WTC11 (cell line): ENCODE measurements at regions not wholly inside any gene's neighbourhood (a gene's known extent, or its start where the extent isn't known, plus 50 kb on each side); places are given as distances from the start of the nearest gene placed in this dataset.

Source experiments
- ATAC-seq: fragments of 200-7000 bp; cut with Tn5 transposase; 2 replicates; pipeline ENCODE4 v1.10.0; 2021; ENCODE audit warnings: mild to moderate bottlenecking, moderate library complexity
- CTCF ChIA-PET: fragments of 300-600 bp; sonication (Branson Sonifier 250); formaldehyde crosslinking; loops from one replicate; lab custom pipeline; 2021; ENCODE audit warnings: antibody characterized with exemption; lab: Charles Lee
- POLR2A ChIA-PET: fragments of 350-600 bp; sonication (Branson Sonifier 250); formaldehyde crosslinking; loops from one replicate; lab custom pipeline; 2021; ENCODE audit warnings: antibody characterized with exemption; lab: Charles Lee
- DNase-seq: peaks from one replicate; pipeline ENCODE4 v3.0.0; 2021; ENCODE audit warnings: low spot score
- H3K27ac Mint-ChIP-seq: 2 replicates; pipeline ENCODE4 v1.8.0; 2021; ENCODE audit warnings: mixed read lengths
- H3K27me3 Mint-ChIP-seq: 2 replicates; pipeline ENCODE4 v1.8.0; 2021; ENCODE audit warnings: low read depth, mild to moderate bottlenecking, moderate library complexity, mixed read lengths
- H3K36me3 Mint-ChIP-seq: 2 replicates; pipeline ENCODE4 v1.8.0; 2021; ENCODE audit warnings: mixed read lengths
- H3K4me1 Mint-ChIP-seq: 2 replicates; pipeline ENCODE4 v1.8.0; 2022; ENCODE audit warnings: mixed read lengths
- H3K4me3 Mint-ChIP-seq: 2 replicates; pipeline ENCODE4 v1.8.0; 2021; ENCODE audit warnings: mild to moderate bottlenecking, moderate library complexity, mixed read lengths
- H3K9me3 Mint-ChIP-seq: 2 replicates; pipeline ENCODE4 v1.8.0; 2021; ENCODE audit warnings: mixed read lengths
- AFF4 ChIP-seq: sonication (generic); formaldehyde crosslinking; IDR thresholded peaks from 2 replicates; pipeline ENCODE4 v1.8.1; 2023; ENCODE audit warnings: mild to moderate bottlenecking, missing genetic modification reagents, borderline replicate concordance
- ARID4B ChIP-seq: sonication (generic); formaldehyde crosslinking; IDR thresholded peaks from 2 replicates; pipeline ENCODE4 v1.8.0; 2023; ENCODE audit warnings: missing genetic modification reagents, mild to moderate bottlenecking, borderline replicate concordance
- CBFB ChIP-seq: sonication (generic); formaldehyde crosslinking; IDR thresholded peaks from 2 replicates; pipeline ENCODE4 v1.8.1; 2022; ENCODE audit warnings: mild to moderate bottlenecking, low read depth, missing genetic modification reagents
- CREB1 ChIP-seq: sonication (generic); formaldehyde crosslinking; IDR thresholded peaks from 2 replicates; pipeline ENCODE4 v1.8.0; 2023; ENCODE audit warnings: mild to moderate bottlenecking, missing genetic modification reagents
- CREM ChIP-seq: sonication (generic); formaldehyde crosslinking; IDR thresholded peaks from 2 replicates; pipeline ENCODE4 v1.8.1; 2022; ENCODE audit warnings: mild to moderate bottlenecking, missing genetic modification reagents, moderate library complexity
- E2F1 ChIP-seq: sonication (generic); formaldehyde crosslinking; IDR thresholded peaks from 2 replicates; pipeline ENCODE4 v1.8.0; 2022; ENCODE audit warnings: mild to moderate bottlenecking, missing genetic modification reagents
- E2F5 ChIP-seq: sonication (generic); formaldehyde crosslinking; IDR thresholded peaks from 2 replicates; pipeline ENCODE4 v1.8.1; 2022; ENCODE audit warnings: mild to moderate bottlenecking, moderate library complexity, missing genetic modification reagents
- ELF4 ChIP-seq: sonication (generic); formaldehyde crosslinking; IDR thresholded peaks from 2 replicates; pipeline ENCODE4 v1.8.1; 2022; ENCODE audit warnings: low read depth, mild to moderate bottlenecking, moderate library complexity, missing genetic modification reagents
- GABPB1 ChIP-seq: sonication (generic); formaldehyde crosslinking; IDR thresholded peaks from 2 replicates; pipeline ENCODE4 v1.8.1; 2023; ENCODE audit warnings: mild to moderate bottlenecking, missing genetic modification reagents
- GTF2I ChIP-seq: fragments of 250-450 bp; sonication (Bioruptor Pico); conservative IDR thresholded peaks from 2 replicates; pipeline ENCODE4 v1.4.0; 2021; ENCODE audit warnings: mild to moderate bottlenecking
- IRF2 ChIP-seq: sonication (generic); formaldehyde crosslinking; IDR thresholded peaks from 2 replicates; pipeline ENCODE4 v1.8.0; 2022; ENCODE audit warnings: low read depth, missing genetic modification reagents, borderline replicate concordance
- OVOL2 ChIP-seq: fragments of 250-450 bp; sonication (Bioruptor Pico); IDR thresholded peaks from 2 replicates; pipeline ENCODE4 v1.9.0; 2021; ENCODE audit warnings: mild to moderate bottlenecking, borderline replicate concordance
- RELA ChIP-seq: sonication (generic); formaldehyde crosslinking; IDR thresholded peaks from 2 replicates; pipeline ENCODE4 v1.8.1; 2022; ENCODE audit warnings: missing genetic modification reagents, mild to moderate bottlenecking, borderline replicate concordance
- SMAD3 ChIP-seq: sonication (generic); formaldehyde crosslinking; IDR thresholded peaks from 2 replicates; pipeline ENCODE4 v1.8.0; 2022; ENCODE audit warnings: missing genetic modification reagents, mild to moderate bottlenecking, borderline replicate concordance
- TCF7 ChIP-seq: sonication (generic); formaldehyde crosslinking; IDR thresholded peaks from 2 replicates; pipeline ENCODE4 v1.8.0; 2022; ENCODE audit warnings: mild to moderate bottlenecking, low read depth, missing genetic modification reagents, moderate library complexity
- ZNF671 ChIP-seq: fragments of 250-450 bp; sonication (Bioruptor Pico); IDR thresholded peaks from 2 replicates; pipeline ENCODE4 v1.8.0; 2021; ENCODE audit warnings: mild to moderate bottlenecking
- TF ChIP-seq, protein P1 (sequence below): fragments of 250-450 bp; sonication (Bioruptor Pico); IDR thresholded peaks from 2 replicates; pipeline ENCODE4 v1.8.0; 2021; ENCODE audit warnings: mild to moderate bottlenecking
- TF ChIP-seq, protein P2 (sequence below): fragments of 250-450 bp; sonication (Bioruptor Pico); IDR thresholded peaks from 2 replicates; pipeline ENCODE4 v2.1.2; 2022; ENCODE audit warnings: mild to moderate bottlenecking, moderate library complexity

DNA sequence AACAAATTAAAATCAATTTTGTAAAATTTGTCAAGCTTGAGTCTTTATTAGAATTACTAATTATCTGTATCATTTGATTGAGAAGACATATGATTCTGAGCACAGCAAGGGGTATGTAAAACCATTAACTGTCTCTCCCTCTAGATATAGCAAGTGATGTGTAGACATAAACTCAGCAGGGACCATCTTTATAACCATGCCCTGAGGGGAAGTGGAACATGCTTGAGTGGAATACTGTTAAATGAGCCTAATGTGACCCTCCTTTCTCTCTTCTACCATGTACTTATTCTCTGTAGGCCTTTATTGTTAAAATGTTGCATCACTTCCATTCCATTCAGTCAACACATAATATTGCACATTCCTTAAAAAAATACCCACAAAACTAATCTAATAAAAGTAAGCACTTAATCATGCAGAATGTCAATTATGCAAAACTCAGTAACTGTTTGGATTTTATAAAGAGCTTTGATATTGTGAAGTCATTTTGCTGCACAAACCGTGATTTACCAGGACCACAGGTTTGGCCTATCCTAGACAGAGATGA lies 896.6 kb upstream of the MANEA start:
- Mint-ChIP-seq H3K9me3 (no peaks in the 10 kb centered on the region), H3K27me3 (no peaks in the 10 kb centered on the region), H3K27ac (no peak overlapping the region), H3K36me3 (no peaks in the 10 kb centered on the region), H3K4me1 (peaks cover 5% of the 10 kb centered on the region; the same call in 1 of the 2 replicates), H3K4me3 (no peak overlapping the region)
- ChIA-PET CTCF (no interaction called here), POLR2A (no interaction called here)
- DNase-seq (no peak), ATAC-seq (no peak)
- TF ChIP-seq CREB1 (CRISPR knock-in tag) (no peak), RELA (no peak), SMAD3 (CRISPR knock-in tag) (no peak), ARID4B (CRISPR knock-in tag) (no peak), E2F5 (CRISPR knock-in tag) (no peak), ZNF671 (no peak), ELF4 (CRISPR knock-in tag) (no peak), OVOL2 (CRISPR knock-in tag) (no peak)
- TF ChIP-seq, protein P1, sequence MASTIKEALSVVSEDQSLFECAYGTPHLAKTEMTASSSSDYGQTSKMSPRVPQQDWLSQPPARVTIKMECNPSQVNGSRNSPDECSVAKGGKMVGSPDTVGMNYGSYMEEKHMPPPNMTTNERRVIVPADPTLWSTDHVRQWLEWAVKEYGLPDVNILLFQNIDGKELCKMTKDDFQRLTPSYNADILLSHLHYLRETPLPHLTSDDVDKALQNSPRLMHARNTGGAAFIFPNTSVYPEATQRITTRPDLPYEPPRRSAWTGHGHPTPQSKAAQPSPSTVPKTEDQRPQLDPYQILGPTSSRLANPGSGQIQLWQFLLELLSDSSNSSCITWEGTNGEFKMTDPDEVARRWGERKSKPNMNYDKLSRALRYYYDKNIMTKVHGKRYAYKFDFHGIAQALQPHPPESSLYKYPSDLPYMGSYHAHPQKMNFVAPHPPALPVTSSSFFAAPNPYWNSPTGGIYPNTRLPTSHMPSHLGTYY (CRISPR knock-in tag): no peak
- TF ChIP-seq, all 79 proteins: peak for 0

GRCh38 chr6:94673251-94673650 lies 904.1 kb upstream of the MANEA start:
- ChIA-PET CTCF (no interaction called here), POLR2A (no interaction called here)
- ATAC-seq (no peak), DNase-seq (no peak)
- Mint-ChIP-seq H3K4me1 (peaks cover 10% of the 10 kb centered on the region), H3K9me3 (peaks cover 50% of the 10 kb centered on the region), H3K4me3 (no peak overlapping the region), H3K27ac (no peak overlapping the region), H3K36me3 (peaks cover 17% of the 10 kb centered on the region), H3K27me3 (no peaks in the 10 kb centered on the region)
- TF ChIP-seq AFF4: no peak
- no peak for TF ChIP-seq CBFB
- TF ChIP-seq CREM: no peak
- no peak for TF ChIP-seq GTF2I (CRISPR knock-in tag)
- TF ChIP-seq E2F1 (CRISPR knock-in tag): no peak
- no peak for TF ChIP-seq IRF2 (CRISPR knock-in tag)
- TF ChIP-seq TCF7 (CRISPR knock-in tag): no peak
- TF ChIP-seq, protein P2, sequence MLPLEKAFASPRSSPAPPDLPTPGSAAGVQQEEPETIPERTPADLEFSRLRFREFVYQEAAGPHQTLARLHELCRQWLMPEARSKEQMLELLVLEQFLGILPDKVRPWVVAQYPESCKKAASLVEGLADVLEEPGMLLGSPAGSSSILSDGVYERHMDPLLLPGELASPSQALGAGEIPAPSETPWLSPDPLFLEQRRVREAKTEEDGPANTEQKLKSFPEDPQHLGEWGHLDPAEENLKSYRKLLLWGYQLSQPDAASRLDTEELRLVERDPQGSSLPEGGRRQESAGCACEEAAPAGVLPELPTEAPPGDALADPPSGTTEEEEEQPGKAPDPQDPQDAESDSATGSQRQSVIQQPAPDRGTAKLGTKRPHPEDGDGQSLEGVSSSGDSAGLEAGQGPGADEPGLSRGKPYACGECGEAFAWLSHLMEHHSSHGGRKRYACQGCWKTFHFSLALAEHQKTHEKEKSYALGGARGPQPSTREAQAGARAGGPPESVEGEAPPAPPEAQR (CRISPR knock-in tag): no peak
- no peak for TF ChIP-seq GABPB1 (CRISPR knock-in tag)
